BJ (cell line): ENCODE measurements at regions not wholly inside any gene's neighbourhood (a gene's known extent, or its start where the extent isn't known, plus 50 kb on each side); places are given as distances from the start of the nearest gene placed in this dataset.

ENCODE experiments used
- CTCF ChIA-PET: fragments of 350-600 bp; formaldehyde crosslinking; extraction: SDS; loops from one replicate; lab custom pipeline; 2021; ENCODE audit warnings: antibody characterized with exemption, inconsistent platforms; lab: Yijun Ruan, JAX
- POLR2A ChIA-PET: fragments of 300-600 bp; sonication (Branson Sonifier 250); formaldehyde crosslinking; extraction: SDS; loops from one replicate; lab custom pipeline; 2021; ENCODE audit warnings: antibody characterized with exemption; lab: Charles Lee
- DNase-seq: peaks from one replicate; pipeline ENCODE4 v3.0.0-alpha.2; 2011; ENCODE audit warnings: low read depth
- H3K27me3 ChIP-seq: 2 replicates; pipeline ENCODE4 v1.6.0; 2011; ENCODE audit warnings: low read length; ENCODE audit not compliant: control insufficient read depth, insufficient read depth
- H3K36me3 ChIP-seq: 2 replicates; pipeline ENCODE4 v1.5.1; 2011; ENCODE audit warnings: low read length; ENCODE audit not compliant: control insufficient read depth, insufficient read depth
- H3K4me3 ChIP-seq: 2 replicates; pipeline ENCODE4 v1.5.1; 2011; ENCODE audit warnings: low read depth, mild to moderate bottlenecking, control low read depth, low read length
- CTCF ChIP-seq: IDR thresholded peaks from 2 replicates; pipeline ENCODE4 v1.5.1; 2011; ENCODE audit warnings: low read depth, mild to moderate bottlenecking, control low read depth, inconsistent platforms, low read length, moderate library complexity; ENCODE audit not compliant: insufficient read depth

GRCh38 chr2:45257820-45258219 lies 248.6 kb upstream of the SIX2 start:
- TF ChIP-seq CTCF: no peak
- CTCF ChIA-PET: interaction anchor here (1.6 to 2.3 kb wide), 2 partner anchors 19 to 277 kb away, joined by 4 to 8 read pairs; no protein-coding TSS in a partner anchor
- Histone ChIP-seq H3K4me3 (no peak overlapping the region), H3K36me3 (no peaks in the 10 kb centered on the region), H3K27me3 (peaks cover 3% of the 10 kb centered on the region; the same call in 1 of the 2 replicates)
- no peak for DNase-seq
- POLR2A ChIA-PET: no interaction called here

GRCh38 chr2:45256867-45257641 lies 247.8 kb upstream of the SIX2 start:
- Histone ChIP-seq H3K27me3 (peaks cover 3% of the 10 kb centered on the region; the same call in 1 of the 2 replicates), H3K36me3 (no peaks in the 10 kb centered on the region), H3K4me3 (no peak overlapping the region)
- no peak for TF ChIP-seq CTCF
- no peak for DNase-seq
- ChIA-PET CTCF (interaction anchor here (1.6 to 2.3 kb wide), 2 partner anchors 18 to 276 kb away, joined by 4 to 8 read pairs; no protein-coding TSS in a partner anchor), POLR2A (no interaction called here)

DNA sequence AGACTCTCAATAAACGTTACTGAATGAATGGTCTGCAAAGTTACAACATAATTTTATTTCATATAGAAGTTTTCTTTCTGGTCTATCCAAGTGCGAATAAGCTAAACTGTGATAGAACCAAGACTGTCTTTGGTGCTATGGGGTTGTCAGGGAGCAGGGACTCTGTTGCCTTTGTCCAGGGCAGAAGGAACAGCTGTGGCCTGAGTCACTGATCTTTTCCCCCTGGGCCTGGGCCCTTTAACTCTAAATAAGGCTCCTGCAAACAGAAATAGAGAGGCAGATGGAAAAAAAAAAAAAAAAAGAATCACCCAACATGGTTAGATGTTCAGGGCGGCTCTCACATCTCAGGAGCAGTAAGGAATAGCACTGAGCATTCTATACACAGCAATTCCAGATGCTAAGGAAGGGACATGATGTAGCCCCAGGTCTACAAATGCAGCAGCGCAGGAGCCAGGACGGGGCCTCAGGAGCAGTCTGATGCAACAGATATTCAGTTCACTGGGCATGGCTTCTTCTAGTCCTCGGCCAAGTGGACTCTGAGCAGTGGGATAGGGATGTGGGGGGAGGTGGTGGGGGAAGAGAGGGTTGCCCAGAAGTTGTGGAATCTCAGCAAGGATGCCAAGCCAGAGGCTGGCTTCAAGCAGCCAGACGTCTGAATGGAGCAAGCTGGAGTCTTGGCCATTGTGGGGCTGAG lies 247.1 kb upstream of the SIX2 start:
- ChIA-PET CTCF (no interaction called here), POLR2A (no interaction called here)
- TF ChIP-seq CTCF: no peak
- Histone ChIP-seq H3K36me3 (no peaks in the 10 kb centered on the region), H3K27me3 (peaks cover 3% of the 10 kb centered on the region; the same call in 1 of the 2 replicates), H3K4me3 (no peak overlapping the region)
- no peak for DNase-seq

DNA sequence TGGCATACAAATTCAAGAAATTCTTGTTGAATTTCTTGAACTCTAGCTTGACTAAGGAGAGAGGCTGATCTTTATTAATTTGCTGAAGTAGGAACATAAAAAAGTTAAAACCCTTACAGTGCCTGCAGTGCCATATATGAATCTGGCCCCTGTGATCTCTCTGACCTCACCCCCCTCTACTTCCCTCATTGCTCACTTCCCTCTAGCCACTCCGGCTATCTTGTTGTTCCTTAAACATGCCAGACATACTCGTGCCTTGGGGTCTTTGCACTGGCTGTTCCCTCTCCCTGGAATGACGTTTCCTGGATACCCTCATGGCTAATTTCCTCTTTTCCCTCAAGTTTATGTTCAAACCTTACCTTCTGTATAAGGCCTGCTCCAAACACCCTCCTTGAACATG lies 246.3 kb upstream of the SIX2 start:
- Histone ChIP-seq H3K36me3 (no peaks in the 10 kb centered on the region), H3K4me3 (no peak overlapping the region), H3K27me3 (no peaks in the 10 kb centered on the region)
- ChIA-PET POLR2A (no interaction called here), CTCF (no interaction called here)
- no peak for TF ChIP-seq CTCF
- no peak for DNase-seq

DNA sequence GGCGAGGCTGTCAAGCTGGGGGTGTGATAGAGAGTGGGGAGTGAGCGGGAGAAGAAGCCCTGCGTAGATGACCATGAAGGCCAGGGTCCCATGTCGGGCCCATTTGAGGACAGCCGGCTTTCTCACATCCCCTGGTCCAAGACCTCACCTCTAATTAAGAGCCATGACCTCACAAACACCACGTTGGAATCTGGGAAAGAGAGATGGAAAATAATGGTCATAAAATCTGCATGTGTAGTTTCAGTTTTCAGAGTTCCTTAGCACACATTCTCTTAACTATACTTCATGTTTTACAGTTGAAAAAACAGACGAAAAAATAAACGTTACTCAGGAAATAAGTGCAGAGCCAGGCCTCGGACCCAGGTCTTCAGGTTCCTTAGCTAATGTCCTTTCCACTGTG lies 244.8 kb upstream of the SIX2 start:
- H3K36me3 ChIP-seq: no peaks in the 10 kb centered on the region
- H3K4me3 ChIP-seq: no peak overlapping the region
- H3K27me3 ChIP-seq: no peaks in the 10 kb centered on the region
- no peak for DNase-seq
- no peak for TF ChIP-seq CTCF
- POLR2A ChIA-PET: no interaction called here
- CTCF ChIA-PET: no interaction called here
